ENCODE measurements at regions not wholly inside any gene's neighbourhood (a gene's known extent, or its start where the extent isn't known, plus 50 kb on each side); places are given as distances from the start of the nearest gene placed in this dataset.

- no peak for DNase-seq
These were observed 131.4 kb upstream of the ATP6AP2 start for GRCh38 chrX:40449396-40449795.

GRCh38 chrX:40448793-40449192 is 132.0 kb upstream of the ATP6AP2 start:
- DNase-seq = no peak

GRCh38 chrX:40446921-40447320 is 133.8 kb upstream of the ATP6AP2 start:
- DNase-seq = no peak

GRCh38 chrX:40445691-40446090 is 135.1 kb upstream of the ATP6AP2 start:
- no peak for DNase-seq

- DNase-seq = no peak
These were observed 135.8 kb upstream of the ATP6AP2 start for GRCh38 chrX:40444798-40445496.

- DNase-seq = no peak
These were observed 136.6 kb upstream of the ATP6AP2 start for GRCh38 chrX:40444133-40444532.

GRCh38 chrX:40440866-40441265 is 139.9 kb upstream of the ATP6AP2 start:
- no peak for DNase-seq

- no peak for DNase-seq
These were observed 140.9 kb upstream of the ATP6AP2 start for GRCh38 chrX:40439625-40440532.

- no peak for DNase-seq
These were observed 143.4 kb upstream of the ATP6AP2 start for GRCh38 chrX:40437348-40437747.

GRCh38 chrX:40434947-40435346 is 145.8 kb upstream of the ATP6AP2 start:
- peak; percentile 79 for DNase-seq

- no peak for DNase-seq
These were observed 146.3 kb upstream of the ATP6AP2 start for GRCh38 chrX:40434443-40434842.

GRCh38 chrX:40433160-40433559 is 147.6 kb upstream of the ATP6AP2 start:
- DNase-seq = no peak

GRCh38 chrX:40424259-40424658 is 156.5 kb upstream of the ATP6AP2 start:
- no peak for DNase-seq

- DNase-seq = no peak
These were observed 157.5 kb upstream of the ATP6AP2 start for GRCh38 chrX:40423299-40423698.

GRCh38 chrX:40422021-40422420 is 158.7 kb upstream of the ATP6AP2 start:
- DNase-seq = no peak

GRCh38 chrX:40420899-40421729 is 159.7 kb upstream of the ATP6AP2 start:
- DNase-seq = no peak

- DNase-seq = no peak
These were observed 162.0 kb upstream of the ATP6AP2 start for GRCh38 chrX:40418813-40419195.

- DNase-seq = no peak
These were observed 162.5 kb upstream of the ATP6AP2 start for GRCh38 chrX:40418146-40418812.

GRCh38 chrX:40415675-40416074 is 165.1 kb upstream of the ATP6AP2 start:
- DNase-seq = peak; percentile 58

- no peak for DNase-seq
These were observed 166.4 kb upstream of the ATP6AP2 start for GRCh38 chrX:40414335-40414734.

- DNase-seq = no peak
These were observed 169.2 kb upstream of the ATP6AP2 start for GRCh38 chrX:40411340-40412111.

- DNase-seq = no peak
These were observed 169.9 kb upstream of the ATP6AP2 start for GRCh38 chrX:40410859-40411258.

Measured in NCI-H1694 (cell line).